ENCODE measurements at regions not wholly inside any gene's neighbourhood (a gene's known extent, or its start where the extent isn't known, plus 50 kb on each side); places are given as distances from the start of the nearest gene placed in this dataset.

GRCh38 chr1:187294421-187295201 is 465.9 kb downstream of the PLA2G4A start:
- DNase-seq (ENCODE audit: extremely low read depth, low read depth, low spot score) = no peak

DNA sequence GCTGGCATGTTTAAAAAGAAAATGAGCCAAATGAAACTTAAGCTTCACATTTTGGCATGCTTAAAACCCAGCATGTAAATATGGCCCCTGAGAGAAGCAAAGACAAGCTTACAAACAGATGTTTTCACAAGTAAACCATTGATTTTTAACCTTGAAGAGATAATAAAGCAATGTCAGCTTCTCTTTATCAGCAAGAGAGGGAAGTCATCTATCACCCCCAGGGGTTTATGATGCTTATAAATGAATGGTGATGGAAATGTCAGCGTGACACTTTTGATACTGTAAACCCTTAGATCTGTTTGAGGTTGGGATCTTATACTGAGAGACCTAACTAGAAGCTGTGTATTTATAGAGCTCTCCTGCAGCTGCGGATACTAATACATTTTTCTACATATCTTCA is 471.3 kb downstream of the PLA2G4A start:
- DNase-seq (ENCODE audit: extremely low read depth, low read depth, low spot score) = no peak

DNA sequence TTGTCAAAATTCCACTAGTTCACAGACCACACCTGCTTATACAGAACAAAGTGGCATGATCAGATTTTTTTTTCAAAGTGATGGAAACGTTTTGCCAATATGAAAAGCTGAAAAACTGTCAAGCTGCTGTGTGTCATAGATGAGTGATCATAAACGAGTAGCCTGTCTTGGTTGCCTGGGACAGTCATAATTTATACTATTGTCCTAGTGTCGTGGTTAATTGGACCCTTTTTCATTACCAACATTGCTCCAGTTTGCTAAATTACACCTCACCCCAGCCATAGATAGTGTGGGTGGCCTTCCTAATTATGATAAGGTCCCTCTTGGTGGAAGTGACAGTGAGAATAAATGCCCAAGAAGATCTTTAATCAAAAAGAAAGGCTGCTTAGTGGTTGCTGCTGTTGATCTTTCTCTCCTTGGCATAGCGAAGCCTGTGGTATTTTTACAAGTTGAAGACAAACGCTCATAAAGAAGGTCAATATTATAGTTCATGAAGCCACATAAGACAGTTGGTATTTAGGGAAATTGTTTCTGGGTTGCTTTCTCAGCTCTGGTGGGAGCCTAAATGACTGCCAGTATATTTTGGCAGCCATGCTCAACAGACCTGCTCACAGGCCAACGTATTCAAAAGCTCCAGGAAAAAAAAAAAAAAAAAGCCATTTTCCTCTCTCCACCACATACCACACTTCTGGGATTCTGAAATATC is 478.1 kb downstream of the PLA2G4A start:
- DNase-seq (ENCODE audit: extremely low read depth, low read depth, low spot score) = no peak

DNA sequence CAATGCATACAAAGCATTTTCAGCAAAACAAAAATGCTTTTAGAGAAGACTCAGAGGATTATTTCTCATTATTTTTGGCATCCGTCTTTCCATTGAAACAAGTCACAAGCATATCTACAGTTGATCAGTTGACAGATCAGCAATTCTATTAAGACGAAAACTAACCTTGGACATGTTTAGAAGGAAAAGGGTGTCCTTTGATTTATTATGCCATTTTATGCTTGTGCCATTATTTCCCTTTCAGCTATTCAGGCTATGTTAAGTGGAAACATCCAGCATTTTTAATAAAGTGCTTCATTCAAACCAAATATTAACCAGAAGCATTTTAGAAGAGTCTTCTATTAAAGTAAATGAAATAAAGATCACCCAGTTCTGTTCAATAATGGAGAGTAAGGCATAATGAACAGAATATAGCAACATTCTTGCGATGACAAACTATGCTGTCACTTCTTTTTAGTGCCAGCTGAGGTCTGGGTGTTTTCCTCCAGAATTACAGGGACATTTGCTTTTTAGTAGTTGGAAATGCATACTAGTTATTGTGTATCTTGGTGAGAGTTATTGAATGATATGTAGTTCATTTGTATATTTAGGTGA is 481.4 kb downstream of the PLA2G4A start:
- no peak for DNase-seq (ENCODE audit: extremely low read depth, low read depth, low spot score)

DNA sequence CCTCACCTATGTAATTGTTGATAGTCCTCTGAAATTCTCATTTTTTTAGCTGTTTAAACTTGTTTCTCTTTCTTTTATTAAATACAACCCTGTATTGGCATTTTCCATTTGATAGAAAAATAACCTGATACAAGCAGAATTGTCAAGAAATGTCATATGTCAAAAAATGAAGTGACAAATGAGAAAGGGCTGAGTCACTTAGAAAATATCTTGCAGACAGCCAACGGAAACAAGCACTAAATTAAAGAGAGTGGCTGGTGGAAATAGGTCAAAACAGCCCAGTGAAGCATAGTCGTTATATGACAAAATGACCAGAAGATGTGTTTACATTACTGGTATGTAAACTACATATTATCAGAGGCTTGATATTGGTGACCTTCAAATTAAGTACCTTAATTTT is 484.4 kb downstream of the PLA2G4A start:
- DNase-seq (ENCODE audit: extremely low read depth, low read depth, low spot score) = no peak

GRCh38 chr1:187326557-187326956 is 497.8 kb downstream of the PLA2G4A start:
- no peak for DNase-seq (ENCODE audit: extremely low read depth, low read depth, low spot score)

DNA sequence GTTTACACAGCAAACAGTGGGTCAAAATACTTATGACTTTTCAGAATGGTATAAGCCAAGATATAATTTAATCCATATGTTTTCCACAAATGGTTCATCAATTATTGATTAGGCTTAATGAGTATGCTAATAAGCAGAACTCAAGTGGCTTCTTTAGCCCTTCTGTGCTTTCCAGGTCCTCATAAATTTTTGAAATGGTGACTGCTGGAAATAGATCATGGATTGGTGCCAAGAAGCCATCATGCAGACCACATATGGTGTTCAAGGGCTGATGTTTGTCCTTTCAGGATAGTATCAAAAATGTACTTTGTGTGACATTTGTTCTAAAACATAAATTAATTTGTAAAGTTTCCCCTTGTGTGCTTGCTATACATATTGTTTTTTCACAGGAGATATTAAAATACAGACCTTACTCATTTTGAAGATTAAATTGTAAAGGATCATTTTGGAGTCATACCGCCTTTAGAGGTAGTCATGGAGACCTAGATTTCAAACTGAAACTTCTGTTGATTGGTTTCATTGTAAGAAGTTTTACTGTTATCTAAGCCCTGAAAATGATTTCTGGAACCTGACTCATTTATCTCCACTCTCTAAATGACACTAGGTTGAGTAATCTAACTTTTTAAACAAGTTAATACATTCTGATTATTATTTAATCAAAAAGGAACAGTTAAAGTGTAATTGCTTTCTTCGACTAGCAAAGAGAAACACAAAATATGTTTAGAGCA is 507.9 kb downstream of the PLA2G4A start:
- DNase-seq (ENCODE audit: extremely low read depth, low read depth, low spot score) = no peak

DNA sequence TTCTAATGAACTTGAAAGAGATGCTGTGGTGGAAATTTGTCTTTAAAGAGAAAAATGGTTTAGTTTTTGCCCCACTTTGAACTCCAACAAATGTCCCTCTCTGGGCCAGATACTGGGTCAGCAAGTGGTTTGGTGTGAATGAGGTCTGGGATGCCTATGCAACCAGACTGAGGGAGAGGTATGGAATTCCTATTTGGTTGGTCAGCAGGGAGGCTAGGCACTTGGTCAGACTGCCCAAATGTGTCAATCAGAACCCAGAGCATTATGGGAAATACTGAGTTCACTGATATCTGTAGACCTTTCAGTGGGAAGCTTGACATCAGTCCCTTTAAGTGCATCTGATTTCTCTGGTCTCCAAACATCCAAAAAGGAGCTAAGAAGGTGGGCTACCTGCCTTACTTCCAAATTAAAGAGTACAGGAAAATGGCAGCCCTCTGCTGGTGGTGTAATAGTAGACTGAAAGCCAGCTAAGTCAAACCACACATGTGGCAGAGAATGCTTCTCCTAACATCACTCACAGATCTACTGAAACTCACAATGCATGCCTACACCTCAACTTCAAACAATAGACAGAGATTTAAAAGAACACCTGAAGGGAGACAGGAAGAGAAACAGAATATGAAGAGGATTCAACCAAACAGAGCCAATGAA is 510.1 kb downstream of the PLA2G4A start:
- DNase-seq (ENCODE audit: extremely low read depth, low read depth, low spot score) = no peak

- DNase-seq (ENCODE audit: extremely low read depth, low read depth, low spot score) = no peak
Measured at GRCh38 chr1:187342495-187342894, 513.7 kb downstream of the PLA2G4A start.

DNA sequence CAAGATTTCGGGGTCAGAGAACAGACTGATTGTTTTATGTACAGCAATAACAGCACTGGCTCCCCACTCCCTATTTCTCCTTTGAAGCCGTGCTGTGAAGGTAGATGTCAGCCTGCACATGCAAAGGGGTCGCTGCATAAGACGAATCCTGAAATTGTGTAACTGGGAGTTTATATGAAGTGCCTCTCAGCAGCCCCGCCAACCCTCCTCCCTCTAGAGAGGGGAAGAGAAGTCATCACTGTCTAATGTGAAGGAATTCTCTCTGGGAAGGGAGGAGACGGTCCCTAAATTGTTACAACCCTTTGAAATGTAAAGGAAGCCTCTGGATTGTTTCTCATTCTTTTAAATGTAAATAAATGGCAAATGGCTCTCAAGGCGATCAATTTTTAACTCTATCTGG is 545.3 kb downstream of the PLA2G4A start:
- no peak for DNase-seq (ENCODE audit: extremely low read depth, low read depth, low spot score)

DNA sequence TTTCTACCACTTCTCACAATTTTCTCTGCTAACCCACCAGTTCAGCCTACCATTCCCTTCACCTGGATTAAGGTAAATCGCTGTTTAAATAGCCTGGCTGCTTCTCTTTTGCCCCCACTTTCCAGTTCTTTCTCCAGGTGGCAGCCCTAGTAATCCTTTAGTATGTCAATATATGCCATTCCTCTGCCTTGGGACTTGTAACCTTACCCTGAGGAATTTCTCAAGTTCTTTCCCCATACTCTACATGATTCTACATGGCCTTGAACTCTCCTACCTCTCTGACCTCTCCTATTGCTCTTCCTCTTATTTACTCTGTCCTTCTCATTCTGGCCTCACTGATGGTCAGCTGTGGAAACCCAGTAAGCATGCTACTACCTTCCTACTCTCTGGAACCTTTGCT is 546.0 kb downstream of the PLA2G4A start:
- no peak for DNase-seq (ENCODE audit: extremely low read depth, low read depth, low spot score)

GRCh38 chr1:187383366-187383765 is 554.6 kb downstream of the PLA2G4A start:
- DNase-seq (ENCODE audit: extremely low read depth, low read depth, low spot score) = no peak

DNA sequence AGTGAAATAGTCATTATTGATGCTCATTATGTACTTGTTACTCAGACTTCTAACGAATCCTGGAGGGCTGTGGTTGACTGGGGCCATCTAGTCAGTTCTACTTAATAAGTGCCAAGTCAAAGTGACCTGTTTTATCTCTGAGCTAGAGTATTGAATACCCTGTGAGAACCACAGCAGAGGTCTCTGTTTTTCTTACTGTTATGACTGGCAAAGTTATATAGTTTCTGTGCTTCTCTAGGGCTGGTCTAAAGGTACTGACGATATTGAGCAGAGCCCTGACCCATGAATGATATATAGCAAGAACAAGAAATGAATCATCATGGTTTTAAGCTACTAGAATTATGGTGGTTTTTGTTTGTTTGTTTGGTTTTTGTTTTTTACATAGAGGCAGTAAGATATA is 555.8 kb downstream of the PLA2G4A start:
- DNase-seq (ENCODE audit: extremely low read depth, low read depth, low spot score) = no peak

DNA sequence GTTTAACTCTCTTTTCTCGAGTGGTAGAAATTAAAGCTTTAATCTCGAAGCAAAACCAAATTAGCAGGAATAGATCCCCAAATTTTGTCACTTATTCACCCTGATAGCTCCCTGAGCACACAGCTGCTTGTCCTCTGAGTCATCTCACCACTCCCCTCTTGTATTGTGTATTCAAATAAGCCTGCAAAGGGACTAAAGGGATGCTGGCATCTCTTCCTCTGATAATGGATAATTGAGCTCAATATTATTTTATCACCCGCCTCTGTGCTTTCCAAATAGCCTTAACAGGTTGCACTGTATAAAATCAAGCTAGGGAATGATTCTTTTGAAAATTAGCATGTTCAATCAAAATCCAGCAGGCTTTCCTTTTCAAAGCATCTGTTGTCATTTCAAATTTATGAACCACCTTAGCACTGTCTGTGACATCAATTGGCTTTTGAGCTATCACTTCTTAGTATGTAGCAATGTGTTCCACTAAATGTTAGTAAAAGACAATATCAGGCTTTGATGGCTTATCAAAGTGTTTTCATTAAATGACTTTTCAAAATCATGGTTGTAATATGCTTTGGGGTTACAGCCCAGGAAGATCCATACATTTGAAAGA is 561.6 kb downstream of the PLA2G4A start:
- DNase-seq (ENCODE audit: extremely low read depth, low read depth, low spot score) = no peak

GRCh38 chr1:187396226-187396625 is 567.5 kb downstream of the PLA2G4A start:
- no peak for DNase-seq (ENCODE audit: extremely low read depth, low read depth, low spot score)

- no peak for DNase-seq (ENCODE audit: extremely low read depth, low read depth, low spot score)
Measured at GRCh38 chr1:187396929-187397796, 568.4 kb downstream of the PLA2G4A start.

DNA sequence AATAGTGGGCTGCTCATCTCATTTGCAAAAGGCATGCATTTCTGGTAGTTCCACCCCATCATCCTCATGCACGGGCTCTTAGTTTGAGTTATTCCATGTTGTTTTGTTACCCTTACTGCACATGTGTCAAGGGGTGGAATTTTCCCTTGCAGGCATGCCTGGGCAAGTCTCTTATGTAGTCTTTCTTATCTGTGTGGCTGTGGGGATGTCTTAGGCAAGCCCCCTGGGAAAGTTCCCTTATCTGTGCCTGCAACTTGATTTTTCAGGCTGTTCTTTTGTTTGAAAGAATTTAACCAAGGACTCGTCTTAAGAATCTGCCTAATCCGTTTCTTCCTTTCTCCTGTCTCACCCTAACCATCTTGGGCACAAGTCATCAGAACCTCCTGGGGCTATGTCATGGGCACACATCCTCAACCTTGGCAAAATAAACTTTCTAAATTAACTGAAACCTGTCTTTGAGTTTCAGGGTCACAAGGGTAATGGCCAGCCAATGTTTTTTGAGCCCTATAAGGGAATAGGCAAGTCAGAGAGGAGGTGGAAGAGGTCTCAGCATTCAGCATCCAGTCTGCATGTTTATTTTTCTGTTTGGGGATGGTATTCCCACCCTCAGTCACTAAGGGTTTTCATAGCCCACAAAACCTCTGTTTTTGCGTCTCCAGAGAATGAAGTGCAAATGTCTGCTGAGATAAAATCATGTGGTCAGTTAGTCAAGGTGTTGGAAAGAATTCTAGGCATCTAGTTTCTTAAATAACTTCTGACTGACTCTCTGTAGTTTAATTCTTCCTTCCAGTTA is 579.7 kb downstream of the PLA2G4A start:
- DNase-seq (ENCODE audit: extremely low read depth, low read depth, low spot score) = no peak

DNA sequence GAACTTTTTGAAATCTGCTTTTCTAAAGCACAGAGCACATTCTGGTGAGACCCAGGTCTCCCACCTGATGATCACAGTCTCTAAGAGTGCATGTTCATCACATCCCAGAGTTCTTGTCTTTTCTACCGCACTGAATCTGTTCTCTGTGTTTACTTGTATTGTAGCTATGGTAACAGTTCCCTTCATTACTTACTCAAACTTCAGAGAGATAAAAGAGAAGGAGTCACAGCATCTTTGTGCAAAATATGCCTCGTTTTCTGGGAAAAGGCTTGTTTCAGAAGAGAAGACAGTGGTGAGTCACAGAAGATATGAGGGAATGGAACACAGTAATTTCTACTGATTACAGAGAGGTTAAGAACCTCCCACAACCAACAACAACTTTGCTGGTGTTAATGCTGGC is 580.6 kb downstream of the PLA2G4A start:
- no peak for DNase-seq (ENCODE audit: extremely low read depth, low read depth, low spot score)

- no peak for DNase-seq (ENCODE audit: extremely low read depth, low read depth, low spot score)
Measured at GRCh38 chr1:187411118-187411517, 582.4 kb downstream of the PLA2G4A start.
